ENCODE measurements at regions not wholly inside any gene's neighbourhood (a gene's known extent, or its start where the extent isn't known, plus 50 kb on each side); places are given as distances from the start of the nearest gene placed in this dataset.
"Not testable (repeated sequence)": the region's sequence is repeated elsewhere in the genome, so short reads cannot be mapped to it uniquely, and the experiment has no call there.

DNA sequence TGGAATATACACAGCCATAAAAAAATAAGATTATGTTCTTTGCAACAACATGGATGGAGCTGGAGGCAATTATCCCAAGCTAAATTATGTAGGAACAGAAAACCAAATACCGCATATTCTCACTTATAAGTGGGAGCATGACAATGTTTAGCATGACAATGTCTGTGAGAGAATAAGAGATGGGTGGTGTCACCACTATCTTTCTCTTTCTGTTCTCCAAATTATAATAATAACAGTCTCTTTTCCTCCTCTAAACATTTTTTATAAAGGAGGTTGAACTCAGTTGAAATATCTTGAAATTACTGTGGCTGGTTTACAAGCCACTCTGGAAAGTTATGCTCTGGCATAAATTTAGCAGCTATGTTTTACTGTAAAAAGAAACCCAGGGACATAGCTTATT, 108.4 kb upstream of the NBPF19 start:
- in situ Hi-C loops (cut with MboI); H3K27ac ChIP-seq (ENCODE audit: extremely low read depth, low read depth, low read length); H3K4me2 ChIP-seq (ENCODE audit: insufficient read depth, low read length); H3K79me2 ChIP-seq (ENCODE audit: control insufficient read depth, insufficient read depth, low read length); H3K36me3 ChIP-seq (ENCODE audit: control insufficient read depth, insufficient read depth, low read length); H3K4me3 ChIP-seq; H4K20me1 ChIP-seq (replicated peaks; ENCODE audit: control insufficient read depth, insufficient read depth, low read length); H3K9me1 ChIP-seq (ENCODE audit: control insufficient read depth, insufficient read depth, low read length); CTCF ChIA-PET (ENCODE audit: low intra/inter-chr PET ratio); BruUV-seq (replicated peaks); POLR2A ChIA-PET; H3K4me1 ChIP-seq (replicated peaks in 1 of 2; ENCODE audit: control insufficient read depth in 2 of 2, insufficient read depth in 2 of 2, low read length in 2 of 2); DNase-seq (ENCODE audit: extremely low read depth in 1 of 4, low spot score in 3 of 4); H2AFZ ChIP-seq (ENCODE audit: low read depth, low read length); FAIRE-seq; H3K27me3 ChIP-seq (ENCODE audit: control insufficient read depth in 2 of 2, insufficient read depth in 2 of 2, low read length in 2 of 2); H3K9ac ChIP-seq (ENCODE audit: insufficient read depth in 1 of 2, low read depth in 2 of 2, low read length in 2 of 2); ATAC-seq; intact Hi-C loops (cut with micrococcal nuclease); H3K9me3 ChIP-seq (replicated peaks; ENCODE audit: control insufficient read depth, insufficient read depth, low read depth, low read length): not testable (repeated sequence)
- WGBS (ENCODE audit: insufficient coverage, low coverage, missing lambda C conversion rate): 0% methylated on average over 1 of the region's 1 CpG

DNA sequence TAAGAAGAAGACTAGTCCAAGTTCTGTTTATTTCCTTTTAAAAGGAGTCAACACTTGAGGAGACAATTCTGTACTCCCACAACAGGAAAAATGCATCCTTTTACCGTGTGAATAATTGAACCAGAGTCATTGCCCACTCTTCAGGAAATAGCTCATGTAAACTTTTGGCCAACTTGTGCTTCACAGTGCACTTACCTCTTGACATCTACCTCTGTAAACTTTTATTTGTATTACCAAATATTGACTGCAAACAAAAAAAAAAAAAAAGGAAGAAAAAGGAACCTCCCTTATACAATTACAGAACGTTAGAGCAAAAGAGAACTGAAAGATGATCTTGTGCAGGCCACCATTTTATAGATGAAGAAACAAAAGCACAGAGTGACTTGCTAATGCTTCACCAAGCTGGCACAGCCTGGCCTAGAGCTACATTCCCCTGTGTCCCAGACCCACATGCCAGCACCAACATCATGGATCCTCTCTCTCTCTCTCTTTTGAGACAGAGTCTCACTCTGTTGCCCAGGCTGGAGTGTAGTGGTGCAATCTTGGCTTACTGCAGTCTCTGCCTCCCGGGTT, 107.3 kb upstream of the NBPF19 start:
- ATAC-seq; H3K4me1 ChIP-seq (replicated peaks in 1 of 2; ENCODE audit: control insufficient read depth in 2 of 2, insufficient read depth in 2 of 2, low read length in 2 of 2); H4K20me1 ChIP-seq (replicated peaks; ENCODE audit: control insufficient read depth, insufficient read depth, low read length); H3K4me2 ChIP-seq (ENCODE audit: insufficient read depth, low read length); POLR2A ChIA-PET; DNase-seq (ENCODE audit: extremely low read depth in 1 of 4, low spot score in 3 of 4); H3K9ac ChIP-seq (ENCODE audit: insufficient read depth in 1 of 2, low read depth in 2 of 2, low read length in 2 of 2); in situ Hi-C loops (cut with MboI); H3K79me2 ChIP-seq (ENCODE audit: control insufficient read depth, insufficient read depth, low read length); H3K9me3 ChIP-seq (replicated peaks; ENCODE audit: control insufficient read depth, insufficient read depth, low read depth, low read length); H3K27me3 ChIP-seq (ENCODE audit: control insufficient read depth in 2 of 2, insufficient read depth in 2 of 2, low read length in 2 of 2); H3K4me3 ChIP-seq; H3K9me1 ChIP-seq (ENCODE audit: control insufficient read depth, insufficient read depth, low read length); CTCF ChIA-PET (ENCODE audit: low intra/inter-chr PET ratio); H3K36me3 ChIP-seq (ENCODE audit: control insufficient read depth, insufficient read depth, low read length); intact Hi-C loops (cut with micrococcal nuclease); BruUV-seq (replicated peaks); H3K27ac ChIP-seq (ENCODE audit: extremely low read depth, low read depth, low read length); FAIRE-seq; H2AFZ ChIP-seq (ENCODE audit: low read depth, low read length): not testable (repeated sequence)
- no CpG with 5 or more reads among the region's 3 CpGs for WGBS (ENCODE audit: insufficient coverage, low coverage, missing lambda C conversion rate)

DNA sequence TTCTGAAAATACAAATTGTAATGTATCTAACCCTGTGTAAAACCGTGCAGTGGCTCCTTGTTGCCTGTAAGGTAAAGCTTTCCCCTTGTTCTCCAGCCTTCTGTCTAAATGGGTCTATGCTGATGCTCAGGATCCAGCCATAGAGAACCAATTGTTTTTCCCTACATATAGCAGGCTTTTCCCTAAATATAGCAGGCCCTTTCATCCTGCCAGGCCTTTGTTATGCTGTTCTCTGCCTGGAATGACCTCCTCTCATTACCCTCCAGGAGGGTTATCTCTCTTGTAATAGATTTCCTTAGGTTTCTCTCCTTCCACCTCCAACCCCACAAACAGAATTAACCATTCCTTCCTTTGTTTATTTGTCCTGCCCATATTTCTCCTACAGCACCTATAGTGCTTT, 106.5 kb upstream of the NBPF19 start:
- H3K9me3 ChIP-seq (replicated peaks; ENCODE audit: control insufficient read depth, insufficient read depth, low read depth, low read length); H3K9me1 ChIP-seq (ENCODE audit: control insufficient read depth, insufficient read depth, low read length); H2AFZ ChIP-seq (ENCODE audit: low read depth, low read length); FAIRE-seq; CTCF ChIA-PET (ENCODE audit: low intra/inter-chr PET ratio); H3K4me1 ChIP-seq (replicated peaks in 1 of 2; ENCODE audit: control insufficient read depth in 2 of 2, insufficient read depth in 2 of 2, low read length in 2 of 2); BruUV-seq (replicated peaks); H3K9ac ChIP-seq (ENCODE audit: insufficient read depth in 1 of 2, low read depth in 2 of 2, low read length in 2 of 2); intact Hi-C loops (cut with micrococcal nuclease); H3K27me3 ChIP-seq (ENCODE audit: control insufficient read depth in 2 of 2, insufficient read depth in 2 of 2, low read length in 2 of 2); H3K36me3 ChIP-seq (ENCODE audit: control insufficient read depth, insufficient read depth, low read length); H3K4me2 ChIP-seq (ENCODE audit: insufficient read depth, low read length); DNase-seq (ENCODE audit: extremely low read depth in 1 of 4, low spot score in 3 of 4); H3K79me2 ChIP-seq (ENCODE audit: control insufficient read depth, insufficient read depth, low read length); H4K20me1 ChIP-seq (replicated peaks; ENCODE audit: control insufficient read depth, insufficient read depth, low read length); in situ Hi-C loops (cut with MboI); POLR2A ChIA-PET; H3K4me3 ChIP-seq; ATAC-seq; H3K27ac ChIP-seq (ENCODE audit: extremely low read depth, low read depth, low read length): not testable (repeated sequence)
- WGBS (ENCODE audit: insufficient coverage, low coverage, missing lambda C conversion rate): 14% methylated on average over 1 of the region's 1 CpG

DNA sequence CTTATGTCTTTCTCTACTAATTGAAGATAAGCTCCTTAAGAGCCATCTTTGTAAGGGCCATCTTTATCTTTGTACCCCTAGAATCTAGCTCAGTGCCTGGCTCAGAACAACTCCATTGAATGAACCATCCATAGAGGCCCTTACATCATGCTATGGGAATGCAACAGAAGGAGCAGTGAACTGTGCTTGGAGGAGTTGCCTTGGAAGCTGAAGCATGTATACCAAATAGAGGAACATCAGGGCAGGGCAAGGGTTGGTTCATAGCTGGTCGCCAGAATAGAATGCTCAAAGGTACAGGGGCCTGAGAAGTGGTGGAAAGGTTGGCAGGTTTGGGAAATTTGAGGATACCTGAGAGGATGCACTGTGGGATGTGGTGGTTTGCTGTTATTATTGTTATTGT, 105.8 kb upstream of the NBPF19 start:
- ATAC-seq; H3K9me1 ChIP-seq (ENCODE audit: control insufficient read depth, insufficient read depth, low read length); H3K9me3 ChIP-seq (replicated peaks; ENCODE audit: control insufficient read depth, insufficient read depth, low read depth, low read length); DNase-seq (ENCODE audit: extremely low read depth in 1 of 4, low spot score in 3 of 4); H3K36me3 ChIP-seq (ENCODE audit: control insufficient read depth, insufficient read depth, low read length); H4K20me1 ChIP-seq (replicated peaks; ENCODE audit: control insufficient read depth, insufficient read depth, low read length); H3K4me2 ChIP-seq (ENCODE audit: insufficient read depth, low read length); H3K4me1 ChIP-seq (replicated peaks in 1 of 2; ENCODE audit: control insufficient read depth in 2 of 2, insufficient read depth in 2 of 2, low read length in 2 of 2); H2AFZ ChIP-seq (ENCODE audit: low read depth, low read length); FAIRE-seq; POLR2A ChIA-PET; in situ Hi-C loops (cut with MboI); H3K9ac ChIP-seq (ENCODE audit: insufficient read depth in 1 of 2, low read depth in 2 of 2, low read length in 2 of 2); BruUV-seq (replicated peaks); H3K27me3 ChIP-seq (ENCODE audit: control insufficient read depth in 2 of 2, insufficient read depth in 2 of 2, low read length in 2 of 2); H3K27ac ChIP-seq (ENCODE audit: extremely low read depth, low read depth, low read length); intact Hi-C loops (cut with micrococcal nuclease); CTCF ChIA-PET (ENCODE audit: low intra/inter-chr PET ratio); H3K79me2 ChIP-seq (ENCODE audit: control insufficient read depth, insufficient read depth, low read length); H3K4me3 ChIP-seq: not testable (repeated sequence)
- no CpG with 5 or more reads among the region's 1 CpG for WGBS (ENCODE audit: insufficient coverage, low coverage, missing lambda C conversion rate)

Data from K562 (cell line).